ENCODE measurements at regions not wholly inside any gene's neighbourhood (a gene's known extent, or its start where the extent isn't known, plus 50 kb on each side); places are given as distances from the start of the nearest gene placed in this dataset.

DNA sequence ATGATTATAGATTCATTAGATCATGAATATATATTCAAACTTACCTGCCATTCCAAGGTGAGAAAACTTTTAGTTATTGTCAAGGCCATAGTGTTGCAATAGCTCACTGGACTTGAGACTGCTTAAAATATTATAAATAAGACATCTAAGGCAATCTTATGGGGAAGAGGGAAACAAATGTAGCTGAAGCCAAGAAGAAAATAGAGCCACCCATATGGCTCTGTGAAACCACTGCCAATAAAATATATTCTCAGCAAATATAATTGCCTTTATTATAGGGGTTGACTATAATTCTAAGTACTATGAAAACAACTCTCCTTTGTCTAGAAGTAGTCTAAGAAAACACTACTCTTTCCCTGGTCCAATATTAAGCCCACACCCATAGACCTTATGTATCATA is 938.5 kb downstream of the FSTL5 start:
- TF ChIP-seq, protein P1, sequence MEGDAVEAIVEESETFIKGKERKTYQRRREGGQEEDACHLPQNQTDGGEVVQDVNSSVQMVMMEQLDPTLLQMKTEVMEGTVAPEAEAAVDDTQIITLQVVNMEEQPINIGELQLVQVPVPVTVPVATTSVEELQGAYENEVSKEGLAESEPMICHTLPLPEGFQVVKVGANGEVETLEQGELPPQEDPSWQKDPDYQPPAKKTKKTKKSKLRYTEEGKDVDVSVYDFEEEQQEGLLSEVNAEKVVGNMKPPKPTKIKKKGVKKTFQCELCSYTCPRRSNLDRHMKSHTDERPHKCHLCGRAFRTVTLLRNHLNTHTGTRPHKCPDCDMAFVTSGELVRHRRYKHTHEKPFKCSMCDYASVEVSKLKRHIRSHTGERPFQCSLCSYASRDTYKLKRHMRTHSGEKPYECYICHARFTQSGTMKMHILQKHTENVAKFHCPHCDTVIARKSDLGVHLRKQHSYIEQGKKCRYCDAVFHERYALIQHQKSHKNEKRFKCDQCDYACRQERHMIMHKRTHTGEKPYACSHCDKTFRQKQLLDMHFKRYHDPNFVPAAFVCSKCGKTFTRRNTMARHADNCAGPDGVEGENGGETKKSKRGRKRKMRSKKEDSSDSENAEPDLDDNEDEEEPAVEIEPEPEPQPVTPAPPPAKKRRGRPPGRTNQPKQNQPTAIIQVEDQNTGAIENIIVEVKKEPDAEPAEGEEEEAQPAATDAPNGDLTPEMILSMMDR (IDR thresholded peaks at IDR 0.05) = no peak
- TF ChIP-seq EZH2 (IDR thresholded peaks at IDR 0.05; ENCODE audit: borderline replicate concordance, insufficient read depth, low read depth, low read length, poor library complexity, severe bottlenecking) = no peak

All from B cell (primary cell).